ENCODE measurements at regions not wholly inside any gene's neighbourhood (a gene's known extent, or its start where the extent isn't known, plus 50 kb on each side); places are given as distances from the start of the nearest gene placed in this dataset.
A peak's percentile ranks its signal among the peaks of the same experiment; 100 is the strongest.

- Mint-ChIP-seq H3K27ac (peak overlapping the region; percentile 93), H3K4me1 (peaks cover 18% of the 10 kb centered on the region), H3K4me3 (peak overlapping the region; percentile 75), H3K9me3 (peaks cover 5% of the 10 kb centered on the region), H3K27me3 (ENCODE audit: low read depth) (no peaks in the 10 kb centered on the region), H3K36me3 (peaks cover 5% of the 10 kb centered on the region)
- TF ChIP-seq, protein P1, sequence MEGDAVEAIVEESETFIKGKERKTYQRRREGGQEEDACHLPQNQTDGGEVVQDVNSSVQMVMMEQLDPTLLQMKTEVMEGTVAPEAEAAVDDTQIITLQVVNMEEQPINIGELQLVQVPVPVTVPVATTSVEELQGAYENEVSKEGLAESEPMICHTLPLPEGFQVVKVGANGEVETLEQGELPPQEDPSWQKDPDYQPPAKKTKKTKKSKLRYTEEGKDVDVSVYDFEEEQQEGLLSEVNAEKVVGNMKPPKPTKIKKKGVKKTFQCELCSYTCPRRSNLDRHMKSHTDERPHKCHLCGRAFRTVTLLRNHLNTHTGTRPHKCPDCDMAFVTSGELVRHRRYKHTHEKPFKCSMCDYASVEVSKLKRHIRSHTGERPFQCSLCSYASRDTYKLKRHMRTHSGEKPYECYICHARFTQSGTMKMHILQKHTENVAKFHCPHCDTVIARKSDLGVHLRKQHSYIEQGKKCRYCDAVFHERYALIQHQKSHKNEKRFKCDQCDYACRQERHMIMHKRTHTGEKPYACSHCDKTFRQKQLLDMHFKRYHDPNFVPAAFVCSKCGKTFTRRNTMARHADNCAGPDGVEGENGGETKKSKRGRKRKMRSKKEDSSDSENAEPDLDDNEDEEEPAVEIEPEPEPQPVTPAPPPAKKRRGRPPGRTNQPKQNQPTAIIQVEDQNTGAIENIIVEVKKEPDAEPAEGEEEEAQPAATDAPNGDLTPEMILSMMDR (IDR thresholded peaks at IDR 0.05; ENCODE audit: unreplicated experiment) = no peak
- no peak for DNase-seq (ENCODE audit: low spot score in 2 of 2, unreplicated experiment in 2 of 2)
Observed at GRCh38 chr2:144333143-144333555, 186.8 kb downstream of the ZEB2 start.

- Mint-ChIP-seq H3K36me3 (peaks cover 5% of the 10 kb centered on the region), H3K27me3 (ENCODE audit: low read depth) (no peaks in the 10 kb centered on the region), H3K4me3 (peak overlapping the region; percentile 75), H3K27ac (peak overlapping the region; percentile 93), H3K9me3 (peaks cover 5% of the 10 kb centered on the region), H3K4me1 (peaks cover 18% of the 10 kb centered on the region)
- TF ChIP-seq, protein P1 (IDR thresholded peaks at IDR 0.05; ENCODE audit: unreplicated experiment) = no peak
- peak; percentile 80 to 89 for DNase-seq (ENCODE audit: low spot score in 2 of 2, unreplicated experiment in 2 of 2)
Observed at GRCh38 chr2:144332356-144333142, 187.4 kb downstream of the ZEB2 start.

GRCh38 chr2:144331674-144332355 lies 188.1 kb downstream of the ZEB2 start:
- Mint-ChIP-seq H3K27me3 (ENCODE audit: low read depth) (no peaks in the 10 kb centered on the region), H3K27ac (peak overlapping the region; percentile 97), H3K36me3 (peaks cover 9% of the 10 kb centered on the region), H3K4me3 (peak overlapping the region; percentile 90), H3K4me1 (peaks cover 22% of the 10 kb centered on the region), H3K9me3 (peaks cover 5% of the 10 kb centered on the region)
- DNase-seq (ENCODE audit: low spot score in 2 of 2, unreplicated experiment in 2 of 2) = no peak
- TF ChIP-seq, protein P1 (IDR thresholded peaks at IDR 0.05; ENCODE audit: unreplicated experiment) = no peak

GRCh38 chr2:144330951-144331673 lies 188.8 kb downstream of the ZEB2 start:
- Mint-ChIP-seq H3K4me1 (peaks cover 26% of the 10 kb centered on the region), H3K27me3 (ENCODE audit: low read depth) (no peaks in the 10 kb centered on the region)

DNA sequence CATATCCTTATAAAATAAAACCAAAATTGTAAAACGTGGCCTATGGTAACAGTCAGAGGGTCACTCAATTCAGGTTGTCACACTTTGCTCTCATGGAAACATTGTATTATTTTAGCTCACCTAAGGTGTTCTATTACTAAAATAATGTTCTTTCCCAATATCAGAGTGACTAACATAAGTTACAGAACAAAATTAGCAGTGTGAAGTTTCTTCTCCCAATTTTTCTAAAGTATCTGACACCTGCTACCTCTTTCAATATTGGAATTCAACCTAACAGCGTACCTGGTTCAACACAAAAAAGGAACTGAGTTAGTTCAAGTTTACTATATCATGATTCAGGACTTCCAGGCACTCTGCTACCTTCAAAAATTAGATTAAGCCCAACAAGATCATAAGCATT lies 190.4 kb downstream of the ZEB2 start:
- H3K27me3 Mint-ChIP-seq (ENCODE audit: low read depth) = no peaks in the 10 kb centered on the region
- H3K36me3 Mint-ChIP-seq = peaks cover 9% of the 10 kb centered on the region
- H3K4me3 Mint-ChIP-seq = no peak overlapping the region
- H3K27ac Mint-ChIP-seq = no peak overlapping the region
- H3K9me3 Mint-ChIP-seq = peaks cover 5% of the 10 kb centered on the region
- no peak for DNase-seq (ENCODE audit: low spot score in 2 of 2, unreplicated experiment in 2 of 2)
- TF ChIP-seq, protein P1 (IDR thresholded peaks at IDR 0.05; ENCODE audit: unreplicated experiment) = no peak
- peaks cover 35% of the 10 kb centered on the region for H3K4me1 Mint-ChIP-seq

More at GRCh38 chr2:144330951-144331673, 188.8 kb downstream of the ZEB2 start:
- no peak for DNase-seq (ENCODE audit: low spot score in 2 of 2, unreplicated experiment in 2 of 2)
- Mint-ChIP-seq H3K36me3 (peaks cover 9% of the 10 kb centered on the region), H3K4me3 (peak overlapping the region; percentile 90), H3K27ac (peak overlapping the region; percentile 97), H3K9me3 (peaks cover 5% of the 10 kb centered on the region)
- TF ChIP-seq, protein P1 (IDR thresholded peaks at IDR 0.05; ENCODE audit: unreplicated experiment) = no peak
